Endothelial cell of umbilical vein (primary cell): ENCODE measurements at regions not wholly inside any gene's neighbourhood (a gene's known extent, or its start where the extent isn't known, plus 50 kb on each side); places are given as distances from the start of the nearest gene placed in this dataset.

ENCODE experiments used
- BruUV-seq: library from RNA; stranded (reverse); fragments of 400-500 nt; replicated peaks from 2 replicates; lab custom pipeline; 2021; lab: Mats Ljungman, UMichigan
- CTCF ChIA-PET: fragments of 300-600, 350-600 bp; sonication (Branson Sonifier 250); formaldehyde crosslinking; loops from one replicate; lab custom pipeline; 2021; ENCODE audit warnings: antibody characterized with exemption, inconsistent platforms; lab: Charles Lee
- POLR2A ChIA-PET: fragments of 300-600, 350-600 bp; sonication (Branson Sonifier 250); formaldehyde crosslinking; loops from one replicate; lab custom pipeline; 2021; ENCODE audit warnings: antibody characterized with exemption, inconsistent platforms; lab: Charles Lee
- DNase-seq: peaks from one replicate; pipeline ENCODE4 v3.0.0-alpha.2; 2011; ENCODE audit warnings: low read depth, low spot score
- FAIRE-seq: peaks from 2 replicates; lab custom pipeline; 2011; peaks lifted over from hg19 to GRCh38; lab: Jason Lieb, UNC
- H2AFZ ChIP-seq: 2 replicates; pipeline ENCODE4 v1.6.0; 2012; ENCODE audit warnings: low read depth, low read length, control low read depth, inconsistent platforms
- H3K27ac ChIP-seq: 2 replicates; pipeline ENCODE4 v1.5.1; 2011; ENCODE audit warnings: low read depth, mild to moderate bottlenecking, control low read depth, low read length, moderate library complexity; ENCODE audit not compliant: insufficient read depth
- H3K27me3 ChIP-seq, 2 experiments: 2 replicates each; pipeline versions ENCODE4 v1.6.0 to v1.6.1; 2011; ENCODE audit warnings: low read length in 2 of 2, mixed read lengths in 1 of 2; ENCODE audit not compliant: control insufficient read depth in 2 of 2, insufficient read depth in 2 of 2
- H3K36me3 ChIP-seq, 2 experiments: 2 replicates in 1 of 2; 3 replicates in 1 of 2; pipeline ENCODE4 v1.5.1; 2011; ENCODE audit warnings: low read length in 2 of 2, mild to moderate bottlenecking in 1 of 2, moderate library complexity in 1 of 2; ENCODE audit not compliant: control insufficient read depth in 2 of 2, insufficient read depth in 2 of 2; ENCODE audit errors: extremely low read depth in 1 of 2
- H3K4me1 ChIP-seq: 3 replicates; pipeline ENCODE4 v1.5.1; 2011; ENCODE audit warnings: mild to moderate bottlenecking, low read length; ENCODE audit not compliant: control insufficient read depth, insufficient read depth; ENCODE audit errors: extremely low read depth
- H3K4me2 ChIP-seq: 2 replicates; pipeline ENCODE4 v1.6.1; 2011; ENCODE audit warnings: low read length, control low read depth, mixed read lengths; ENCODE audit not compliant: insufficient read depth
- H3K4me3 ChIP-seq, 3 experiments: fragments of 200-600 bp in 1 of 3; sonication (generic), shearing (Covaris generic) in 1 of 3; replicated peaks in 1 of 3; 2 replicates each; pipeline ENCODE4 v1.5.1; 2011 to 2016; ENCODE audit warnings: control low read depth in 3 of 3, low read length in 3 of 3, mild to moderate bottlenecking in 2 of 3, inconsistent platforms in 1 of 3, low read depth in 1 of 3, moderate library complexity in 1 of 3; ENCODE audit not compliant: insufficient read depth in 1 of 3
- H3K79me2 ChIP-seq: 2 replicates; pipeline ENCODE4 v1.6.0; 2012; ENCODE audit warnings: low read length, inconsistent platforms; ENCODE audit not compliant: control insufficient read depth, insufficient read depth
- H3K9ac ChIP-seq: replicated peaks from 2 replicates; pipeline ENCODE3; 2011; ENCODE audit warnings: low read length, control low read depth; ENCODE audit not compliant: insufficient read depth; ENCODE audit errors: extremely low read depth
- H3K9me1 ChIP-seq: replicated peaks from 3 replicates; pipeline ENCODE4 v1.6.0; 2011; ENCODE audit warnings: mild to moderate bottlenecking, low read length; ENCODE audit not compliant: control insufficient read depth, insufficient read depth; ENCODE audit errors: extremely low read depth
- H3K9me3 ChIP-seq: replicated peaks from 2 replicates; pipeline ENCODE4 v1.5.1; 2012; ENCODE audit warnings: low read length, inconsistent platforms; ENCODE audit not compliant: control insufficient read depth, insufficient read depth
- H4K20me1 ChIP-seq: replicated peaks from 2 replicates; pipeline ENCODE3; 2011; ENCODE audit warnings: mild to moderate bottlenecking, low read length; ENCODE audit not compliant: control insufficient read depth, insufficient read depth; ENCODE audit errors: extremely low read depth
- CTCF ChIP-seq, 2 donors: IDR thresholded peaks; 1 replicate in 1 of 2; 2 replicates in 1 of 2; pipeline ENCODE4 v1.5.1; 2011; ENCODE audit warnings: low read length in 2 of 2, mild to moderate bottlenecking in 2 of 2, moderate library complexity in 2 of 2, control low read depth in 1 of 2, inconsistent platforms in 1 of 2, low read depth in 1 of 2; ENCODE audit not compliant: insufficient read depth in 1 of 2; ENCODE audit errors: extremely low read depth in 1 of 2
- EZH2 ChIP-seq: IDR thresholded peaks from 2 replicates; pipeline ENCODE4 v1.6.1; 2012; ENCODE audit warnings: borderline replicate concordance, low read depth, mild to moderate bottlenecking, moderate library complexity, low read length, inconsistent platforms; ENCODE audit not compliant: severe bottlenecking
- FOS ChIP-seq: IDR thresholded peaks from 2 replicates; pipeline ENCODE4 v1.6.1; 2011; ENCODE audit warnings: mild to moderate bottlenecking, low read length, moderate library complexity, borderline replicate concordance; ENCODE audit not compliant: insufficient read depth
- GATA2 ChIP-seq: IDR thresholded peaks from 2 replicates; pipeline ENCODE4 v1.7.0; 2011; ENCODE audit warnings: low read depth, mild to moderate bottlenecking, moderate library complexity, mixed read lengths, low read length; ENCODE audit not compliant: insufficient read length, insufficient read depth
- JUN ChIP-seq: IDR thresholded peaks from 2 replicates; pipeline ENCODE4 v1.6.1; 2011; ENCODE audit warnings: borderline replicate concordance, low read depth; ENCODE audit not compliant: insufficient read length, insufficient read depth
- MAX ChIP-seq: IDR thresholded peaks from 2 replicates; pipeline ENCODE4 v1.6.1; 2011; ENCODE audit not compliant: insufficient read depth, insufficient read length
- MYC ChIP-seq: IDR thresholded peaks from one replicate; pipeline ENCODE4 v1.6.1; 2011; ENCODE audit warnings: mild to moderate bottlenecking, low read depth, low read length
- POLR2A ChIP-seq: IDR thresholded peaks from 2 replicates; pipeline ENCODE4 v1.6.1; 2012; ENCODE audit warnings: low read depth, mild to moderate bottlenecking, control low read depth, low read length
- POLR2AphosphoS5 ChIP-seq: IDR thresholded peaks from 2 replicates; pipeline ENCODE4 v1.6.1; 2012; ENCODE audit warnings: low read depth, mild to moderate bottlenecking, control low read depth, low read length, moderate library complexity; ENCODE audit not compliant: insufficient read depth
- dilution Hi-C: fragments of 300-500 bp; cut with MboI; formaldehyde crosslinking; loops from one replicate; pipeline ENCODE4 v1.15.0; 2019; ENCODE audit warnings: low sequenced_read_pairs; ENCODE audit not compliant: extremely low pct_ligation_motif_present
- intact Hi-C: fragments of 100-400 bp; cut with micrococcal nuclease; formaldehyde crosslinking; loops from one replicate; pipeline ENCODE4 v1.10.0; 2022

DNA sequence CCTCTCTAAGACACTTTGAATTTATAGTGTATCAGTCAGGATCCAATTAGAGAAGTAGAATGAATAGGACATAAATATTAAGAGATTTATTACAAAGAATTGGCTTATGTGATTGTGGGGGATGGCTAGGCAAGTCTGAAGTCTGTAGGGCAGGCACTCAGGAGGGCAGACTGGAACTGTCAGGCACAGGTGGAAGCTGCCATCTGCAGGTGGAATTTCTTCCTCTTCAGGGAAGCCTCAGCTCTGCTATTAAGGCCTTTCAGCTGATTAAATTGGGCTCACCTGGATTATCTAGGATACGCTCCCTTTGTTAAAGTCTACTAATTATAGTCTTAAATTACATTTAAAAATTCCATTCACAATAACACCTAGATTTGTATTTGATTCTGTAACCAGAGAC is 92.0 kb upstream of the HAO2 start:
- Histone ChIP-seq H3K9me3 (no peaks in the 10 kb centered on the region), H2AFZ (no peak overlapping the region), H3K27ac (no peak overlapping the region), H3K79me2 (no peaks in the 10 kb centered on the region), H4K20me1 (no peaks in the 10 kb centered on the region), H3K4me2 (no peak overlapping the region), H3K27me3 (peaks cover 9 to 18% of the 10 kb centered on the region in 2 experiments), H3K9ac (no peak overlapping the region), H3K9me1 (no peaks in the 10 kb centered on the region), H3K36me3 (no peaks in the 10 kb centered on the region), H3K4me1 (peaks cover 16% of the 10 kb centered on the region), H3K4me3 (no peak overlapping the region)
- ChIA-PET CTCF (interaction anchor here (1.4 to 3.5 kb wide), 13 partner anchors 9 to 1125 kb away, joined by 4 to 70 read pairs (median 18); partner anchors contain the start of gene HAO2), POLR2A (no interaction called here)
- no TSS peak for BruUV-seq
- dilution Hi-C loops (no loop called here), intact Hi-C loops (loop anchor here (5.0 to 10.0 kb wide), 4 partner anchors 89 to 398 kb away; no protein-coding TSS in a partner anchor)
- TF ChIP-seq JUN (no peak), MAX (no peak), MYC (no peak), GATA2 (no peak), FOS (no peak), EZH2 (no peak), POLR2A (no peak), POLR2AphosphoS5 (no peak), CTCF (IDR thresholded peaks at IDR 0.05; ENCODE audit: extremely low read depth in 1 of 2, insufficient read depth in 1 of 2, low read depth in 1 of 2, low read length in 2 of 2) (no peak)
- DNase-seq (no peak), FAIRE-seq (no peak)
